SHP77 (cell line): ENCODE measurements at regions not wholly inside any gene's neighbourhood (a gene's known extent, or its start where the extent isn't known, plus 50 kb on each side); places are given as distances from the start of the nearest gene placed in this dataset.
"Not testable (repeated sequence)": the region's sequence is repeated elsewhere in the genome, so short reads cannot be mapped to it uniquely, and the experiment has no call there.

Source experiments
- DNase-seq, 2 experiments: peaks; one replicate each; lab custom pipeline; 2025; lab: John Stamatoyannopoulos, UW

- no peak for DNase-seq
Observed at GRCh38 chr11:21625982-21626381, 566.9 kb upstream of the ANO5 start.

GRCh38 chr11:21628641-21629040, 564.2 kb upstream of the ANO5 start:
- DNase-seq: no peak

- DNase-seq: no peak
Observed at GRCh38 chr11:21630934-21631478, 561.9 kb upstream of the ANO5 start.

- peak in 1 of 2 experiments; percentile 33 for DNase-seq
Observed at GRCh38 chr11:21631991-21632390, 560.9 kb upstream of the ANO5 start.

- no peak for DNase-seq
Observed at GRCh38 chr11:21634491-21634890, 558.4 kb upstream of the ANO5 start.

- no peak for DNase-seq
Observed at GRCh38 chr11:21634956-21635355, 557.9 kb upstream of the ANO5 start.

- no peak for DNase-seq
Observed at GRCh38 chr11:21635394-21636145, 557.3 kb upstream of the ANO5 start.

- no peak for DNase-seq
Observed at GRCh38 chr11:21636561-21636960, 556.3 kb upstream of the ANO5 start.

GRCh38 chr11:21640491-21640890, 552.4 kb upstream of the ANO5 start:
- no peak for DNase-seq

GRCh38 chr11:21641869-21642268, 551.0 kb upstream of the ANO5 start:
- DNase-seq: no peak

- no peak for DNase-seq
Observed at GRCh38 chr11:21646351-21646750, 546.5 kb upstream of the ANO5 start.

- no peak for DNase-seq
Observed at GRCh38 chr11:21650961-21651360, 541.9 kb upstream of the ANO5 start.

- no peak for DNase-seq
Observed at GRCh38 chr11:21653951-21654421, 538.9 kb upstream of the ANO5 start.

- no peak for DNase-seq
Observed at GRCh38 chr11:21656065-21656464, 536.8 kb upstream of the ANO5 start.

- DNase-seq: no peak
Observed at GRCh38 chr11:21658654-21659193, 534.2 kb upstream of the ANO5 start.

- DNase-seq: not testable (repeated sequence)
Observed at GRCh38 chr11:21659377-21659776, 533.5 kb upstream of the ANO5 start.

- DNase-seq: no peak
Observed at GRCh38 chr11:21659961-21660360, 532.9 kb upstream of the ANO5 start.

GRCh38 chr11:21675049-21675616, 517.8 kb upstream of the ANO5 start:
- DNase-seq: no peak

- DNase-seq: no peak
Observed at GRCh38 chr11:21687643-21688042, 505.2 kb upstream of the ANO5 start.

GRCh38 chr11:21704539-21704938, 488.3 kb upstream of the ANO5 start:
- no peak for DNase-seq

GRCh38 chr11:21707116-21707739, 485.7 kb upstream of the ANO5 start:
- DNase-seq: no peak

- DNase-seq: no peak
Observed at GRCh38 chr11:21710809-21711208, 482.1 kb upstream of the ANO5 start.

- no peak for DNase-seq
Observed at GRCh38 chr11:21711341-21711740, 481.5 kb upstream of the ANO5 start.
